Ishikawa (cell line): ENCODE measurements at regions not wholly inside any gene's neighbourhood (a gene's known extent, or its start where the extent isn't known, plus 50 kb on each side); places are given as distances from the start of the nearest gene placed in this dataset.

Experiments used
- CEBPB ChIP-seq: IDR thresholded peaks from 2 replicates; pipeline ENCODE4 v1.6.1; 2012
- CREB1 ChIP-seq: IDR thresholded peaks from 2 replicates; pipeline ENCODE4 v1.6.1; 2012; ENCODE audit warnings: low read depth
- EGR1 ChIP-seq: IDR thresholded peaks from 2 replicates; pipeline ENCODE4 v1.6.1; 2012
- EP300 ChIP-seq: IDR thresholded peaks from 2 replicates; pipeline ENCODE4 v1.6.1; 2012; ENCODE audit warnings: borderline replicate concordance
- FOXM1 ChIP-seq: IDR thresholded peaks from 2 replicates; pipeline ENCODE4 v1.6.1; 2012; ENCODE audit warnings: low read depth, borderline replicate concordance
- MAX ChIP-seq: IDR thresholded peaks from 2 replicates; pipeline ENCODE4 v1.6.1; 2012
- NFIC ChIP-seq: IDR thresholded peaks from 2 replicates; pipeline ENCODE4 v1.6.1; 2012
- RAD21 ChIP-seq: IDR thresholded peaks from 2 replicates; pipeline ENCODE4 v1.6.1; 2012; ENCODE audit warnings: low read depth
- REST ChIP-seq: IDR thresholded peaks from 2 replicates; pipeline ENCODE4 v1.6.1; 2012; ENCODE audit warnings: low read depth, mild to moderate bottlenecking
- TAF1 ChIP-seq: IDR thresholded peaks from 2 replicates; pipeline ENCODE4 v1.6.1; 2012; ENCODE audit warnings: low read depth, mild to moderate bottlenecking
- TCF12 ChIP-seq: IDR thresholded peaks from 2 replicates; pipeline ENCODE4 v1.6.1; 2012; ENCODE audit warnings: low read depth
- TEAD4 ChIP-seq: IDR thresholded peaks from 2 replicates; pipeline ENCODE4 v1.6.1; 2012
- USF1 ChIP-seq: IDR thresholded peaks from 2 replicates; pipeline ENCODE4 v1.6.1; 2012
- YY1 ChIP-seq: IDR thresholded peaks from 2 replicates; pipeline ENCODE4 v1.6.1; 2012; ENCODE audit warnings: low read depth
- ZBTB7A ChIP-seq: IDR thresholded peaks from 2 replicates; pipeline ENCODE4 v1.6.1; 2012; ENCODE audit warnings: low read depth

GRCh38 chr12:124687174-124687902 is 119.9 kb upstream of the NCOR2 start:
- TF ChIP-seq ZBTB7A = no peak
- no peak for TF ChIP-seq CREB1
- TF ChIP-seq EGR1 = no peak
- TF ChIP-seq MAX = no peak
- no peak for TF ChIP-seq FOXM1
- TF ChIP-seq USF1 = no peak
- no peak for TF ChIP-seq YY1
- no peak for TF ChIP-seq TEAD4
- no peak for TF ChIP-seq NFIC
- TF ChIP-seq TCF12 = no peak
- TF ChIP-seq CEBPB = no peak
- TF ChIP-seq REST = no peak
- TF ChIP-seq EP300 = no peak
- no peak for TF ChIP-seq TAF1
- TF ChIP-seq RAD21 = no peak

- TF ChIP-seq ZBTB7A (no peak), USF1 (peak; percentile 74)
These were observed 119.2 kb upstream of the NCOR2 start for GRCh38 chr12:124686370-124687173.

GRCh38 chr12:124685689-124686369 is 118.4 kb upstream of the NCOR2 start:
- no peak for TF ChIP-seq EP300
- TF ChIP-seq TEAD4 = no peak
- no peak for TF ChIP-seq ZBTB7A
- TF ChIP-seq TAF1 = no peak
- TF ChIP-seq RAD21 = no peak
- no peak for TF ChIP-seq NFIC
- no peak for TF ChIP-seq MAX
- TF ChIP-seq CREB1 = no peak
- no peak for TF ChIP-seq CEBPB
- no peak for TF ChIP-seq TCF12
- no peak for TF ChIP-seq YY1
- TF ChIP-seq EGR1 = no peak
- TF ChIP-seq REST = no peak

GRCh38 chr12:124684971-124685688 is 117.7 kb upstream of the NCOR2 start:
- TF ChIP-seq EP300 (no peak), ZBTB7A (no peak), YY1 (no peak), CEBPB (no peak), TAF1 (no peak), CREB1 (no peak), USF1 (no peak), FOXM1 (no peak), REST (no peak), TCF12 (no peak), RAD21 (no peak), TEAD4 (no peak), MAX (no peak), EGR1 (no peak), NFIC (no peak)
